Smooth muscle cell (in vitro differentiated cells): ENCODE measurements at regions not wholly inside any gene's neighbourhood (a gene's known extent, or its start where the extent isn't known, plus 50 kb on each side); places are given as distances from the start of the nearest gene placed in this dataset.

ENCODE experiments used
- DNase-seq: peaks from one replicate; lab custom pipeline; 2025; ENCODE audit not compliant: unreplicated experiment; lab: John Stamatoyannopoulos, UW
- H2AFZ ChIP-seq: fragments of 200-600 bp; sonication (generic); 2 replicates; pipeline ENCODE4 v1.6.0; 2016; ENCODE audit warnings: antibody characterized with exemption, low read depth, mild to moderate bottlenecking
- H3F3A ChIP-seq: fragments of 200-600 bp; sonication (generic); 2 replicates; pipeline ENCODE4 v1.6.0; 2017; ENCODE audit warnings: antibody characterized with exemption, low read depth
- H3K27ac ChIP-seq: fragments of 200-600 bp; sonication (generic); 2 replicates; pipeline ENCODE4 v1.5.1; 2016; ENCODE audit warnings: low read depth, mild to moderate bottlenecking
- H3K27me3 ChIP-seq: fragments of 200-600 bp; sonication (generic); 2 replicates; pipeline ENCODE4 v1.6.1; 2016; ENCODE audit warnings: low read depth, mild to moderate bottlenecking
- H3K36me3 ChIP-seq: fragments of 200-600 bp; sonication (generic); 2 replicates; pipeline ENCODE4 v1.5.1; 2016; ENCODE audit warnings: low read depth
- H3K4me1 ChIP-seq: fragments of 200-600 bp; sonication (generic); 2 replicates; pipeline ENCODE4 v1.5.1; 2016; ENCODE audit warnings: low read depth
- H3K4me2 ChIP-seq: fragments of 200-600 bp; sonication (generic); 2 replicates; pipeline ENCODE4 v1.6.0; 2016; ENCODE audit warnings: mild to moderate bottlenecking
- H3K4me3 ChIP-seq: fragments of 200-600 bp; sonication (generic); 2 replicates; pipeline ENCODE4 v1.5.1; 2016; ENCODE audit warnings: mild to moderate bottlenecking
- H3K79me2 ChIP-seq: fragments of 200-600 bp; sonication (generic); 2 replicates; pipeline ENCODE4 v1.6.0; 2016; ENCODE audit warnings: low read depth, mild to moderate bottlenecking
- H3K9ac ChIP-seq: fragments of 200-600 bp; sonication (generic); 2 replicates; pipeline ENCODE4 v1.6.0; 2016; ENCODE audit warnings: low read depth
- H3K9me3 ChIP-seq: fragments of 200-600 bp; sonication (generic); replicated peaks from 2 replicates; pipeline ENCODE4 v1.5.1; 2016; ENCODE audit warnings: low read depth
- H4K20me1 ChIP-seq: fragments of 200-600 bp; sonication (generic); 2 replicates; pipeline ENCODE4 v1.6.0; 2016; ENCODE audit warnings: low read depth
- CTCF ChIP-seq: fragments of 200-600 bp; sonication (generic); IDR thresholded peaks from 2 replicates; pipeline ENCODE4 v1.5.1; 2017; ENCODE audit warnings: borderline replicate concordance, mild to moderate bottlenecking, antibody characterized with exemption; ENCODE audit not compliant: insufficient read depth, poor library complexity, severe bottlenecking
- WGBS: methylation state at CpG from one replicate; pipeline ENCODE4 v1.1.7; 2016; ENCODE audit warnings: low lambda C conversion rate; 5-methylcytosine and 5-hydroxymethylcytosine counted together

DNA sequence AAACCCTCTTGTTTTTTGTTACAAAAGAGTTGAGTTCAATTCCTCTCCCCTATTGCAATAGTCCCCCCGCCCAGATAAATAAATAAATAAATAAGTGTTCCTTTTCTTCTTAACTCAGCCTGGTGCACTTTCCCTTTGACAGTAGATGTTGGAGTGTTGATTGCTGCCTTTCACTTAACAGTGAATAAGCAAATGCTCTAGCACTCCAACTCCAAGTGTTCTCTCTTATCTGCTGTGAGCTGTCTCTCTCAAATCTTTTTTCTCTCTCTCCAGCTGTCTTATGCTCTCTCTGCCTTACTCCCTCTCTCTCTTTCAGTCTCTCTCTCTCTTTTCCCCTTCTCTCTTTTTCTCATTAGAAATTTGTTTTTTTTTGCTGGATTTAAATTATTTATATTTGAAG lies 216.7 kb downstream of the TMX3 start:
- Histone ChIP-seq H3K36me3 (no peaks in the 10 kb centered on the region), H3K9ac (no peak overlapping the region), H3K9me3 (no peaks in the 10 kb centered on the region), H3F3A (no peaks in the 10 kb centered on the region), H3K27ac (no peak overlapping the region), H3K4me1 (no peaks in the 10 kb centered on the region), H4K20me1 (no peaks in the 10 kb centered on the region), H3K79me2 (no peaks in the 10 kb centered on the region), H3K4me2 (no peak overlapping the region), H2AFZ (peak overlapping the region; percentile 51), H3K27me3 (no peaks in the 10 kb centered on the region), H3K4me3 (no peak overlapping the region)
- no peak for TF ChIP-seq CTCF
- DNase-seq = no peak
- 90% methylated on average over 1 of the region's 1 CpG for WGBS

GRCh38 chr18:68494802-68495581 lies 219.9 kb downstream of the TMX3 start:
- Histone ChIP-seq H3F3A (no peaks in the 10 kb centered on the region), H3K27me3 (no peaks in the 10 kb centered on the region), H3K27ac (peak overlapping the region; percentile 60), H3K36me3 (no peaks in the 10 kb centered on the region), H3K9me3 (no peaks in the 10 kb centered on the region), H3K4me2 (peak overlapping the region; percentile 19), H3K9ac (no peak overlapping the region), H3K4me1 (no peaks in the 10 kb centered on the region), H3K79me2 (no peaks in the 10 kb centered on the region), H4K20me1 (no peaks in the 10 kb centered on the region), H2AFZ (no peak overlapping the region), H3K4me3 (no peak overlapping the region)
- WGBS = 60% methylated on average over 3 of the region's 3 CpGs
- TF ChIP-seq CTCF = no peak
- no peak for DNase-seq

- no peaks in the 10 kb centered on the region for H4K20me1 ChIP-seq
- H3K4me3 ChIP-seq = no peak overlapping the region
- H3K4me2 ChIP-seq = peak overlapping the region; percentile 17
- no peaks in the 10 kb centered on the region for H3K36me3 ChIP-seq
- H2AFZ ChIP-seq = peak overlapping the region; percentile 69
- H3F3A ChIP-seq = no peaks in the 10 kb centered on the region
- TF ChIP-seq CTCF = no peak
- H3K27ac ChIP-seq = no peak overlapping the region
- no peaks in the 10 kb centered on the region for H3K9me3 ChIP-seq
- no peak overlapping the region for H3K9ac ChIP-seq
- H3K4me1 ChIP-seq = peaks cover 5% of the 10 kb centered on the region
- 24% methylated on average over 6 of the region's 6 CpGs for WGBS
- no peak for DNase-seq
- no peaks in the 10 kb centered on the region for H3K27me3 ChIP-seq
- H3K79me2 ChIP-seq = no peaks in the 10 kb centered on the region
These were observed 225.7 kb downstream of the TMX3 start for GRCh38 chr18:68489013-68489792.

GRCh38 chr18:68484241-68484640 lies 230.7 kb downstream of the TMX3 start:
- WGBS = 73% methylated on average over 4 of the region's 4 CpGs
- no peaks in the 10 kb centered on the region for H3K27me3 ChIP-seq

More at GRCh38 chr18:68484241-68484640, 230.7 kb downstream of the TMX3 start:
- Histone ChIP-seq H3K36me3 (no peaks in the 10 kb centered on the region), H3K4me2 (no peak overlapping the region), H3K4me3 (no peak overlapping the region), H3F3A (no peaks in the 10 kb centered on the region), H3K9ac (no peak overlapping the region), H4K20me1 (no peaks in the 10 kb centered on the region), H3K9me3 (no peaks in the 10 kb centered on the region), H3K4me1 (peaks cover 5% of the 10 kb centered on the region), H3K79me2 (no peaks in the 10 kb centered on the region), H2AFZ (no peak overlapping the region), H3K27ac (no peak overlapping the region)
- TF ChIP-seq CTCF = no peak
- DNase-seq = no peak
